ENCODE measurements at regions not wholly inside any gene's neighbourhood (a gene's known extent, or its start where the extent isn't known, plus 50 kb on each side); places are given as distances from the start of the nearest gene placed in this dataset.

DNA sequence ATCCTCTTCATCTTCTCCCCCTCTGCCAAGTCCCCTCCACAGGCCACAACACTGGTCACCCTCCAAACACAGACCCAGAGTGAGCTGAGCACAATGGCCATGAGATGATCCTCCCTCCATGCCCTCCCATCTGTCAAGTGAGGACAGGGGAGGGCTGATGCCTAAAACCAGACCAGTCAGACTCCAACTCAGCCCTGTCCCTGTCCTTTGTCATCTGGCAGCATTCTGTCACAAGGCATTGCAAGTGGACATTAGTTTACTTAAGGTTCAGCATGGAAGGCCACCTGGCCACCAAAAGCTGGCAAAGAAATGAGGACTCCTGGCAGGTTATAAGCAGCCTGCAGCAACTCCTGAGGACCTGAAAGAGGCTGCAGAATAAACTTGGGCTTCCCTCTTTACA, 136.2 kb upstream of the SLC30A5 start:
- TF ChIP-seq MAX (IDR thresholded peaks at IDR 0.05; ENCODE audit: low read depth, low read length), result no peak
- TF ChIP-seq CTCF (IDR thresholded peaks at IDR 0.05; ENCODE audit: low read depth, low read length), result no peak
